H9 (cell line): ENCODE measurements at regions not wholly inside any gene's neighbourhood (a gene's known extent, or its start where the extent isn't known, plus 50 kb on each side); places are given as distances from the start of the nearest gene placed in this dataset.

Experiments
- DNase-seq: peaks from one replicate; pipeline ENCODE4 v3.0.0-alpha.2; 2017
- H2AFZ ChIP-seq: one replicate; pipeline ENCODE4 v1.6.1; 2013; ENCODE audit warnings: mild to moderate bottlenecking, low read length, control low read depth, moderate library complexity
- H2AK5ac ChIP-seq: 2 replicates; pipeline ENCODE4 v1.6.1; 2013; ENCODE audit warnings: low read length, control low read depth, mixed read lengths; ENCODE audit not compliant: insufficient read length
- H2BK120ac ChIP-seq: one replicate; pipeline ENCODE4 v1.6.1; 2013; ENCODE audit warnings: low read depth, mild to moderate bottlenecking, low read length, control low read depth, inconsistent platforms; ENCODE audit not compliant: poor library complexity, severe bottlenecking
- H2BK12ac ChIP-seq: 2 replicates; pipeline ENCODE4 v1.6.1; 2013; ENCODE audit warnings: low read length, control low read depth, mixed read lengths, low read depth; ENCODE audit not compliant: insufficient read length
- H2BK15ac ChIP-seq: 2 replicates; pipeline ENCODE4 v1.6.1; 2013; ENCODE audit warnings: low read depth, low read length, control low read depth
- H2BK20ac ChIP-seq: one replicate; pipeline ENCODE4 v1.6.1; 2013; ENCODE audit warnings: low read depth, mild to moderate bottlenecking, low read length, control low read depth, inconsistent platforms; ENCODE audit not compliant: poor library complexity, severe bottlenecking
- H2BK5ac ChIP-seq: 2 replicates; pipeline ENCODE4 v1.6.1; 2013; ENCODE audit warnings: low read length, control low read depth, mixed read lengths; ENCODE audit not compliant: insufficient read length
- H3K14ac ChIP-seq: 2 replicates; pipeline ENCODE4 v1.6.1; 2013; ENCODE audit warnings: low read length, control low read depth; ENCODE audit not compliant: insufficient read depth
- H3K18ac ChIP-seq: 2 replicates; pipeline ENCODE4 v1.6.1; 2013; ENCODE audit warnings: low read depth, mild to moderate bottlenecking, mixed read lengths, low read length, control low read depth; ENCODE audit not compliant: insufficient read length
- H3K23ac ChIP-seq: 2 replicates; pipeline ENCODE4 v1.6.1; 2013; ENCODE audit warnings: low read length, control low read depth, mixed read lengths, low read depth; ENCODE audit not compliant: insufficient read length
- H3K23me2 ChIP-seq: 2 replicates; pipeline ENCODE4 v1.6.1; 2013; ENCODE audit warnings: low read depth, mild to moderate bottlenecking, mixed read lengths, low read length, control low read depth; ENCODE audit not compliant: insufficient read length, poor library complexity, severe bottlenecking
- H3K27ac ChIP-seq: 2 replicates; pipeline ENCODE4 v1.5.1; 2013; ENCODE audit warnings: low read length, control low read depth, mixed read lengths, low read depth; ENCODE audit not compliant: insufficient read length
- H3K27me3 ChIP-seq: 2 replicates; pipeline ENCODE4 v1.6.1; 2013; ENCODE audit warnings: low read length, control low read depth, inconsistent platforms; ENCODE audit not compliant: insufficient read depth
- H3K4ac ChIP-seq: 2 replicates; pipeline ENCODE4 v1.6.1; 2013; ENCODE audit warnings: low read depth, mild to moderate bottlenecking, control low read depth, inconsistent platforms, low read length, moderate library complexity
- H3K4me1 ChIP-seq: 2 replicates; pipeline ENCODE4 v1.6.1; 2013; ENCODE audit warnings: low read length, control low read depth, inconsistent platforms; ENCODE audit not compliant: insufficient read depth
- H3K4me2 ChIP-seq: 2 replicates; pipeline ENCODE4 v1.6.1; 2013; ENCODE audit warnings: low read length, control low read depth, mixed read lengths; ENCODE audit not compliant: insufficient read length, insufficient read depth
- H3K56ac ChIP-seq: 2 replicates; pipeline ENCODE4 v1.6.1; 2013; ENCODE audit warnings: low read depth, mild to moderate bottlenecking, mixed read lengths, low read length, control low read depth; ENCODE audit not compliant: insufficient read length
- H3K79me1 ChIP-seq: 2 replicates; pipeline ENCODE4 v1.6.1; 2013; ENCODE audit warnings: low read depth, mild to moderate bottlenecking, moderate library complexity, low read length, control low read depth, inconsistent platforms; ENCODE audit not compliant: insufficient read depth, poor library complexity, severe bottlenecking
- H3K79me2 ChIP-seq: 2 replicates; pipeline ENCODE4 v1.6.1; 2013; ENCODE audit warnings: low read length, control low read depth, inconsistent platforms; ENCODE audit not compliant: insufficient read depth
- H3K9ac ChIP-seq: 2 replicates; pipeline ENCODE4 v1.6.1; 2013; ENCODE audit warnings: low read length, control low read depth, mixed read lengths; ENCODE audit not compliant: insufficient read length; ENCODE audit errors: extremely low read depth
- H3K9me3 ChIP-seq: one replicate; pipeline ENCODE4 v1.6.1; 2013; ENCODE audit warnings: low read depth, low read length, inconsistent platforms; ENCODE audit not compliant: control insufficient read depth
- H3T11ph ChIP-seq: one replicate; pipeline ENCODE4 v1.6.1; 2013; ENCODE audit warnings: mild to moderate bottlenecking, low read length, control low read depth, inconsistent platforms
- H4K20me1 ChIP-seq: one replicate; pipeline ENCODE4 v1.6.1; 2013; ENCODE audit not compliant: control insufficient read depth, insufficient read length, insufficient read depth
- H4K5ac ChIP-seq: 2 replicates; pipeline ENCODE4 v1.6.1; 2013; ENCODE audit warnings: low read depth, mild to moderate bottlenecking, mixed read lengths, low read length, control low read depth; ENCODE audit not compliant: insufficient read length
- H4K8ac ChIP-seq: replicated peaks from 2 replicates; pipeline ENCODE4 v1.6.1; 2013; ENCODE audit warnings: low read length, control low read depth, mixed read lengths, low read depth; ENCODE audit not compliant: insufficient read length
- H4K91ac ChIP-seq: 2 replicates; pipeline ENCODE4 v1.6.1; 2013; ENCODE audit warnings: low read depth, mild to moderate bottlenecking, moderate library complexity, mixed read lengths, low read length, control low read depth; ENCODE audit not compliant: insufficient read length
- H3K27ac Mint-ChIP-seq, 3 experiments: 2 replicates in 2 of 3; 3 replicates in 1 of 3; pipeline ENCODE4 v1.8.0; 2020 to 2021; ENCODE audit warnings: mixed read lengths in 3 of 3, mild to moderate bottlenecking in 1 of 3, moderate library complexity in 1 of 3
- H3K27me3 Mint-ChIP-seq: 2 replicates; pipeline ENCODE4 v1.8.0; 2021; ENCODE audit warnings: low read depth, mild to moderate bottlenecking, moderate library complexity, mixed read lengths
- H3K36me3 Mint-ChIP-seq, 3 experiments: 2 replicates in 2 of 3; 3 replicates in 1 of 3; pipeline ENCODE4 v1.8.0; 2020 to 2021; ENCODE audit warnings: low read depth in 3 of 3, mixed read lengths in 3 of 3; ENCODE audit not compliant: insufficient read depth in 1 of 3
- H3K4me1 Mint-ChIP-seq, 2 experiments: 2 replicates each; pipeline ENCODE4 v1.8.0; 2020; ENCODE audit warnings: mixed read lengths in 2 of 2
- H3K4me3 Mint-ChIP-seq, 2 experiments: 2 replicates in 1 of 2; 3 replicates in 1 of 2; pipeline ENCODE4 v1.8.0; 2020 to 2021; ENCODE audit warnings: mild to moderate bottlenecking in 2 of 2, mixed read lengths in 2 of 2, moderate library complexity in 1 of 2
- H3K9me3 Mint-ChIP-seq, 2 experiments: 2 replicates in 1 of 2; 3 replicates in 1 of 2; pipeline ENCODE4 v1.8.0; 2020; ENCODE audit warnings: mild to moderate bottlenecking in 2 of 2, mixed read lengths in 2 of 2, moderate library complexity in 1 of 2
- WGBS: extraction: QIAGEN DNeasy Blood & Tissue Kit; methylation state at CpG from one replicate; pipeline ENCODE4 v1.1.7; 2013; ENCODE audit warnings: missing lambda C conversion rate, low lambda C conversion rate, mixed read lengths; ENCODE audit not compliant: insufficient read length; ENCODE audit errors: extremely low coverage; 5-methylcytosine and 5-hydroxymethylcytosine counted together
- TF ChIP-seq, protein P1 (sequence below): fragments of 200-600 bp; sonication (generic); conservative IDR thresholded peaks from 3 replicates; pipeline ENCODE4 v1.8.0; 2021; ENCODE audit warnings: antibody characterized with exemption, mild to moderate bottlenecking

DNA sequence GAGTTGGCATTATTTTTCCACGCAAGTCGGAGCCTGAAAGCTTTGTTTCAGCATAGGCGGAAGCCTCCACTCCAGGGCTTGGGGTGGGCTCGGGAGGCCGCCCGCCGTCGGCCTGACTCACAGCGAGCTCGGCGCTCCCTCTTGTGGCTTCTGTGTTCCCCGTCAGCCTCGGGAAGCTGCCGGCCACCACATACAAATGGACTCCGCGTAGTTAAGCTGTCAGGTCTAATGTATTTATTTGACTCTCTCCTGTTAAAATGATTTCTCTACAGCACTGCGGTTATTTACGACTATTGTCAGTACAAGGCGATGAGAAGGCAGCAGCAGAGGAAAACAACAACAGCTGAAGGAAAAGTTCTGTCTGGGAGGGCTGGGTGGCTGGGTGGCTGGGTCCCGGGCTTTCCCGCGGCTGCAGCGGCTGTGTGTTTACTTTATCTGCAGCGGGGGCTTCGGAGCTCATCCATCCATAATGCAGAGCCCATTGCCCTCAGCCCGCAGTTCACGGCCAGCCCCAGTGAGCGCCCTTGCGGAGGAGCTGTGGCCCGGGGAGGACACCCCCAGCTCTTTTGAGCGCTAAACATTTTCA lies 375.7 kb upstream of the CAMK1G start:
- H3K27me3 Mint-ChIP-seq, result peaks cover 13% of the 10 kb centered on the region

More for the DNA sequence above, 375.7 kb upstream of the CAMK1G start:
- Histone ChIP-seq H4K8ac (no peak overlapping the region), H3K23ac (no peak overlapping the region), H3K4me2 (peak overlapping the region; percentile 75), H2AK5ac (no peak overlapping the region), H3K9ac (no peak overlapping the region), H3K23me2 (peaks cover 6% of the 10 kb centered on the region), H3T11ph (no peak overlapping the region), H3K9me3 (no peaks in the 10 kb centered on the region), H2BK12ac (no peak overlapping the region), H3K18ac (peak overlapping the region; percentile 63), H2BK20ac (no peak overlapping the region), H2BK5ac (no peak overlapping the region), H3K56ac (no peak overlapping the region), H2BK15ac (no peak overlapping the region), H4K20me1 (no peaks in the 10 kb centered on the region), H3K14ac (0 out of 2 replicates have a peak overlapping the region, but pooled peaks have one; percentile 33), H3K79me2 (no peaks in the 10 kb centered on the region), H2BK120ac (no peak overlapping the region), H3K27me3 (no peaks in the 10 kb centered on the region), H2AFZ (peak overlapping the region; percentile 94), H4K91ac (no peak overlapping the region), H4K5ac (no peak overlapping the region), H3K4me1 (peaks cover 6% of the 10 kb centered on the region; the same call in 1 of the 2 replicates), H3K79me1 (no peaks in the 10 kb centered on the region), H3K27ac (no peak overlapping the region), H3K4ac (no peak overlapping the region)
- Mint-ChIP-seq H3K4me1 (peaks cover 15 to 24% of the 10 kb centered on the region in 2 experiments), H3K9me3 (no peaks in the 10 kb centered on the region), H3K4me3 (peak overlapping the region; percentile 73 to 81), H3K27ac (no peak overlapping the region), H3K36me3 (no peaks in the 10 kb centered on the region)
- DNase-seq, result peak; percentile 84
- WGBS, result no CpG with 5 or more reads among the region's 31 CpGs
- TF ChIP-seq, protein P1, sequence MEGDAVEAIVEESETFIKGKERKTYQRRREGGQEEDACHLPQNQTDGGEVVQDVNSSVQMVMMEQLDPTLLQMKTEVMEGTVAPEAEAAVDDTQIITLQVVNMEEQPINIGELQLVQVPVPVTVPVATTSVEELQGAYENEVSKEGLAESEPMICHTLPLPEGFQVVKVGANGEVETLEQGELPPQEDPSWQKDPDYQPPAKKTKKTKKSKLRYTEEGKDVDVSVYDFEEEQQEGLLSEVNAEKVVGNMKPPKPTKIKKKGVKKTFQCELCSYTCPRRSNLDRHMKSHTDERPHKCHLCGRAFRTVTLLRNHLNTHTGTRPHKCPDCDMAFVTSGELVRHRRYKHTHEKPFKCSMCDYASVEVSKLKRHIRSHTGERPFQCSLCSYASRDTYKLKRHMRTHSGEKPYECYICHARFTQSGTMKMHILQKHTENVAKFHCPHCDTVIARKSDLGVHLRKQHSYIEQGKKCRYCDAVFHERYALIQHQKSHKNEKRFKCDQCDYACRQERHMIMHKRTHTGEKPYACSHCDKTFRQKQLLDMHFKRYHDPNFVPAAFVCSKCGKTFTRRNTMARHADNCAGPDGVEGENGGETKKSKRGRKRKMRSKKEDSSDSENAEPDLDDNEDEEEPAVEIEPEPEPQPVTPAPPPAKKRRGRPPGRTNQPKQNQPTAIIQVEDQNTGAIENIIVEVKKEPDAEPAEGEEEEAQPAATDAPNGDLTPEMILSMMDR, result peak; percentile 95
